HL-60 (cell line): ENCODE measurements at regions not wholly inside any gene's neighbourhood (a gene's known extent, or its start where the extent isn't known, plus 50 kb on each side); places are given as distances from the start of the nearest gene placed in this dataset.

ENCODE experiments used
- DNase-seq, 2 experiments: peaks; one replicate each; pipeline ENCODE4 v3.0.0-alpha.2; 2010 to 2020; ENCODE audit warnings: low read depth in 1 of 2, low spot score in 1 of 2
- H3K27ac ChIP-seq: fragments of 250-450 bp; sonication (Bioruptor Pico); replicated peaks from 2 replicates; pipeline ENCODE4 v1.5.1; 2020; ENCODE audit warnings: mild to moderate bottlenecking, moderate library complexity
- H3K27me3 ChIP-seq: fragments of 250-450 bp; sonication (Bioruptor Pico); 2 replicates; pipeline ENCODE4 v1.5.1; 2021; ENCODE audit warnings: mild to moderate bottlenecking, moderate library complexity; ENCODE audit not compliant: insufficient read depth, poor library complexity, severe bottlenecking
- H3K4me3 ChIP-seq: replicated peaks from 2 replicates; pipeline ENCODE4 v1.5.1; 2011; ENCODE audit warnings: mild to moderate bottlenecking, control low read depth, low read length; ENCODE audit not compliant: insufficient read depth
- CTCF ChIP-seq: IDR thresholded peaks from one replicate; pipeline ENCODE4 v1.5.1; 2011; ENCODE audit warnings: low read length, control low read depth, inconsistent platforms; ENCODE audit not compliant: insufficient read depth
- GABPA ChIP-seq: IDR thresholded peaks from 2 replicates; pipeline ENCODE4 v1.6.1; 2012; ENCODE audit warnings: low read depth
- POLR2AphosphoS5 ChIP-seq: IDR thresholded peaks from 2 replicates; pipeline ENCODE4 v1.6.1; 2012; ENCODE audit warnings: low read depth
- REST ChIP-seq: IDR thresholded peaks from 2 replicates; pipeline ENCODE4 v1.6.1; 2012; ENCODE audit warnings: low read depth; ENCODE audit not compliant: insufficient replicate concordance
- SPI1 ChIP-seq: IDR thresholded peaks from 2 replicates; pipeline ENCODE4 v1.6.1; 2012; ENCODE audit warnings: low read depth, mild to moderate bottlenecking, borderline replicate concordance

- H3K27ac ChIP-seq = no peak overlapping the region
- DNase-seq = no peak
- H3K4me3 ChIP-seq = no peak overlapping the region
- H3K27me3 ChIP-seq = no peaks in the 10 kb centered on the region
- no peak for TF ChIP-seq SPI1
- no peak for TF ChIP-seq REST
- TF ChIP-seq CTCF = no peak
- no peak for TF ChIP-seq POLR2AphosphoS5
- TF ChIP-seq GABPA = no peak
These were observed 87.4 kb downstream of the ATXN3L start for GRCh38 chrX:13232484-13232883.

- TF ChIP-seq REST (no peak), POLR2AphosphoS5 (no peak), CTCF (no peak), GABPA (no peak), SPI1 (no peak)
- no peak for DNase-seq
- no peak overlapping the region for H3K4me3 ChIP-seq
- no peaks in the 10 kb centered on the region for H3K27me3 ChIP-seq
- no peak overlapping the region for H3K27ac ChIP-seq
These were observed 93.6 kb downstream of the ATXN3L start for GRCh38 chrX:13226214-13226613.

GRCh38 chrX:13223868-13224567, 95.8 kb downstream of the ATXN3L start:
- Histone ChIP-seq H3K4me3 (no peak overlapping the region), H3K27me3 (no peaks in the 10 kb centered on the region), H3K27ac (no peak overlapping the region)
- no peak for DNase-seq
- TF ChIP-seq CTCF (no peak), REST (no peak), POLR2AphosphoS5 (no peak), SPI1 (no peak), GABPA (no peak)
